ENCODE measurements at regions not wholly inside any gene's neighbourhood (a gene's known extent, or its start where the extent isn't known, plus 50 kb on each side); places are given as distances from the start of the nearest gene placed in this dataset.

DNA sequence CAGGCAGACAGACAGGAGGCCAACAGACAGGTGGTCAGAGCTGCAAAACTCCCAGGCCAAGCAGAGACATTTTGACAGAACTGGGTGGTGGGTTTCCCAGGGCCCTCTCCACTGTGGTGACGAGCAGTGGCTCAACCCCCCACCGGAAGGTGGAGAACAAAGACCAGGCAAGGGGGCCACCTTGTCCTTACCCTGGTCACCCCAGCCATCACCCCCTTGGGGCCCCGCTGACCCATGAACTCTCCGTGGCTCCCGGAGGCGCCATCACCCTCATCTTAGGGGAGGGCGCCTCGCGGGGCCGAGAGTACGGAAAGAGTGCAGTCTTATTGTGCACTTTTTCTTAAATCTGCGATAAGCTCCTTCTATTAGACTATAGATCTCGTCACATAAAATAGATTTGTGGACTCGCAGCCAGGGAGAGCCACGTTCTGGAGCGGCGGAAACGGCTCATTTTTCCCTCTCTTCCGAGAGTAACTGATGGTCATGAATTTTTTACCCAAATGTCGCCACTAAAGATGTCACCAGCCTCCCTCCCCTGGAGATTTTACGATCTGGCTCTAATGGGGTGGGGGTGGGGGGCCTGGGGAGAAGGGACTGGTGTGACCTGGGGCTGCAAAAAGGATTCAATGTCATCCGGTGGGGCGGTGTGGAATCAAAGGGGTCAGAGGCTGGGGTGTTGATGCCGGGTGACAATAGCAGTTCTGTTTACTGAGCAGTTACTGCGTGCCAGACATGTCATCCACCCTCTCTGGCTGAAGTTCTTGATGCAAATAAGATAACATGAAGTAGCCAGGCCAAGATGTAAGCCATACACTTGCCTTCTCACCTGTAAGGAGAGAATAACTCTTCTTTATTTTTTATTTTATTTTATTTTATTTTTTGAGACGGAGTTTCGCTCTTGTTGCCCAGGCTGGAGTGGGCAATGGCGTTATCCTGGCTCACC is 71.1 kb upstream of the MYL10 start:
- no peaks in the 10 kb centered on the region for H3K9me3 ChIP-seq (ENCODE audit: low read length)
- no peaks in the 10 kb centered on the region for H3K36me3 ChIP-seq (ENCODE audit: insufficient read depth, low read length)
- H3K79me2 ChIP-seq (replicated peaks; ENCODE audit: insufficient read depth, low read length): no peaks in the 10 kb centered on the region
- H3F3A ChIP-seq (ENCODE audit: insufficient read depth, low read length, poor library complexity, severe bottlenecking): no peaks in the 10 kb centered on the region
- TF ChIP-seq EZH2 (IDR thresholded peaks at IDR 0.05; ENCODE audit: borderline replicate concordance, insufficient read depth, low read length, poor library complexity, severe bottlenecking) (no peak), POLR2AphosphoS5 (IDR thresholded peaks at IDR 0.05) (no peak), SMC3 (conservative IDR thresholded peaks at IDR 0.05; ENCODE audit: poor library complexity) (no peak), EP300 (conservative IDR thresholded peaks at IDR 0.05; ENCODE audit: poor library complexity, severe bottlenecking) (no peak), RAD21 (conservative IDR thresholded peaks at IDR 0.05) (no peak)
- no peak overlapping the region for H3K27ac ChIP-seq (ENCODE audit: low read length)
- no peak overlapping the region for H2AFZ ChIP-seq (ENCODE audit: low read depth, low read length)
- H3K9me2 ChIP-seq (ENCODE audit: insufficient read depth, low read length): no peaks in the 10 kb centered on the region
- no peak overlapping the region for H3K4me3 ChIP-seq (ENCODE audit: low read length)
- H3K4me2 ChIP-seq (ENCODE audit: low read length): no peak overlapping the region
- H4K20me1 ChIP-seq (ENCODE audit: insufficient read depth): no peaks in the 10 kb centered on the region
- no peaks in the 10 kb centered on the region for H3K27me3 ChIP-seq (ENCODE audit: insufficient read depth, low read depth, low read length)
- no peak overlapping the region for H3K9ac ChIP-seq (ENCODE audit: low read length)

GRCh38 chr7:101701153-101701794 is 72.2 kb upstream of the MYL10 start:
- H3K4me2 ChIP-seq (ENCODE audit: low read length): no peak overlapping the region
- no peaks in the 10 kb centered on the region for H3K9me3 ChIP-seq (ENCODE audit: low read length)
- H3F3A ChIP-seq (ENCODE audit: insufficient read depth, low read length, poor library complexity, severe bottlenecking): no peaks in the 10 kb centered on the region
- H3K4me3 ChIP-seq (ENCODE audit: low read length): no peak overlapping the region
- H3K36me3 ChIP-seq (ENCODE audit: insufficient read depth, low read length): no peaks in the 10 kb centered on the region
- H2AFZ ChIP-seq (ENCODE audit: low read depth, low read length): no peak overlapping the region
- no peak overlapping the region for H3K27ac ChIP-seq (ENCODE audit: low read length)
- H3K9ac ChIP-seq (ENCODE audit: low read length): no peak overlapping the region
- H4K20me1 ChIP-seq (ENCODE audit: insufficient read depth): no peaks in the 10 kb centered on the region
- no peaks in the 10 kb centered on the region for H3K79me2 ChIP-seq (replicated peaks; ENCODE audit: insufficient read depth, low read length)
- TF ChIP-seq TAF1 (IDR thresholded peaks at IDR 0.05; ENCODE audit: low read depth) (no peak), REST (IDR thresholded peaks at IDR 0.05; ENCODE audit: borderline replicate concordance) (no peak), MXI1 (conservative IDR thresholded peaks at IDR 0.05; ENCODE audit: poor library complexity, severe bottlenecking) (no peak), RAD21 (conservative IDR thresholded peaks at IDR 0.05) (no peak), EZH2 (IDR thresholded peaks at IDR 0.05; ENCODE audit: borderline replicate concordance, insufficient read depth, low read length, poor library complexity, severe bottlenecking) (no peak), EP300 (conservative IDR thresholded peaks at IDR 0.05; ENCODE audit: poor library complexity, severe bottlenecking) (no peak), POLR2AphosphoS5 (IDR thresholded peaks at IDR 0.05) (no peak)
- H3K27me3 ChIP-seq (ENCODE audit: insufficient read depth, low read depth, low read length): no peaks in the 10 kb centered on the region
- no peaks in the 10 kb centered on the region for H3K9me2 ChIP-seq (ENCODE audit: insufficient read depth, low read length)
